K562 (cell line): ENCODE measurements at regions not wholly inside any gene's neighbourhood (a gene's known extent, or its start where the extent isn't known, plus 50 kb on each side); places are given as distances from the start of the nearest gene placed in this dataset.

Experiments
- KLF1 ChIP-seq: fragments of 450-650 bp; IDR thresholded peaks from 2 replicates; pipeline ENCODE4 v1.6.1; 2016; ENCODE audit warnings: missing genetic modification characterization, missing compliant biosample characterization
- MAFF ChIP-seq: IDR thresholded peaks from 2 replicates; pipeline ENCODE4 v1.6.1; 2012; ENCODE audit warnings: low read length, improper control_type of control experiment
- NFYB ChIP-seq: IDR thresholded peaks from 2 replicates; pipeline ENCODE4 v1.6.1; 2011; ENCODE audit warnings: mild to moderate bottlenecking, moderate library complexity; ENCODE audit not compliant: insufficient read length; ENCODE audit errors: extremely low read depth
- POLR2A ChIP-seq: fragments of 450-650 bp; conservative IDR thresholded peaks from 2 replicates; pipeline ENCODE4 v1.6.1; 2016
- POLR2AphosphoS2 ChIP-seq: IDR thresholded peaks from 2 replicates; pipeline ENCODE4 v1.6.1; 2012; ENCODE audit warnings: low read length, improper control_type of control experiment
- SIN3A ChIP-seq, 2 experiments: fragments of 150-350 bp in 1 of 2; IDR thresholded peaks; 2 replicates each; pipeline ENCODE4 v1.6.1; 2011 to 2016; ENCODE audit warnings: borderline replicate concordance in 2 of 2, low read depth in 2 of 2, low read length in 2 of 2, mild to moderate bottlenecking in 2 of 2, moderate library complexity in 2 of 2; ENCODE audit not compliant: control insufficient read depth in 1 of 2
- ZNF584 ChIP-seq: fragments of 200-800 bp; sonication (Bioruptor generic); IDR thresholded peaks from 2 replicates; pipeline ENCODE4 v1.6.1; 2016; ENCODE audit warnings: low read depth, mild to moderate bottlenecking, missing genetic modification characterization, missing compliant biosample characterization

DNA sequence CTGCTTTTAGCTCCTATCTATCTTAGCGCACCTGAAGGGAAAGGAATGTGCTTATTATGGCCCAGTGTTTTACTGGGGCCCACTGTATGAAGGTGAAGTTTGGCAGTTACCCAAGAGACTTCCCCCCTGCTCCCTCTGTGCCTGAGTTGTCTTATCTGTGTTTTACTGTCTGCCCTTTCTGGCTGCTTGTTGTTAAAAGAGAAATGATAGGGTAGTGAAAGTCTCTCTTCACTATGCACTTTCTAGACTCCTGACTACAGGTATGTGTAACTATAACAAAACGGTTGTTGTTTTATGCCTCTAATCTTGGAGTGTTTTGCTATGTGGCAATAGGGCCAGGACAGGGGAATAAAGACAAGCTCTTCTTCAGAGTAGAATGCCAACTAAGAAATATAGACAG is 326.9 kb downstream of the KIF20B start:
- TF ChIP-seq POLR2A (no peak), SIN3A (IDR thresholded peaks at IDR 0.05; ENCODE audit: borderline replicate concordance in 2 of 2, control insufficient read depth in 1 of 2, low read depth in 2 of 2, low read length in 2 of 2) (no peak), NFYB (no peak), ZNF584 (CRISPR knock-in tag) (no peak), MAFF (no peak), KLF1 (tag) (no peak), POLR2AphosphoS2 (no peak)
